ENCODE measurements at regions not wholly inside any gene's neighbourhood (a gene's known extent, or its start where the extent isn't known, plus 50 kb on each side); places are given as distances from the start of the nearest gene placed in this dataset.

GRCh38 chr5:126248611-126249010 is 174.6 kb upstream of the GRAMD2B start:
- 90% methylated on average over 1 of the region's 1 CpG for WGBS
- no peaks in the 10 kb centered on the region for H3K9me3 ChIP-seq
- DNase-seq (ENCODE audit: low spot score in 2 of 2) = no peak
- H3K4me3 ChIP-seq = no peak overlapping the region
- no peaks in the 10 kb centered on the region for H3K4me1 ChIP-seq
- H3K27me3 ChIP-seq = no peaks in the 10 kb centered on the region
- TF ChIP-seq, protein P1, sequence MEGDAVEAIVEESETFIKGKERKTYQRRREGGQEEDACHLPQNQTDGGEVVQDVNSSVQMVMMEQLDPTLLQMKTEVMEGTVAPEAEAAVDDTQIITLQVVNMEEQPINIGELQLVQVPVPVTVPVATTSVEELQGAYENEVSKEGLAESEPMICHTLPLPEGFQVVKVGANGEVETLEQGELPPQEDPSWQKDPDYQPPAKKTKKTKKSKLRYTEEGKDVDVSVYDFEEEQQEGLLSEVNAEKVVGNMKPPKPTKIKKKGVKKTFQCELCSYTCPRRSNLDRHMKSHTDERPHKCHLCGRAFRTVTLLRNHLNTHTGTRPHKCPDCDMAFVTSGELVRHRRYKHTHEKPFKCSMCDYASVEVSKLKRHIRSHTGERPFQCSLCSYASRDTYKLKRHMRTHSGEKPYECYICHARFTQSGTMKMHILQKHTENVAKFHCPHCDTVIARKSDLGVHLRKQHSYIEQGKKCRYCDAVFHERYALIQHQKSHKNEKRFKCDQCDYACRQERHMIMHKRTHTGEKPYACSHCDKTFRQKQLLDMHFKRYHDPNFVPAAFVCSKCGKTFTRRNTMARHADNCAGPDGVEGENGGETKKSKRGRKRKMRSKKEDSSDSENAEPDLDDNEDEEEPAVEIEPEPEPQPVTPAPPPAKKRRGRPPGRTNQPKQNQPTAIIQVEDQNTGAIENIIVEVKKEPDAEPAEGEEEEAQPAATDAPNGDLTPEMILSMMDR (IDR thresholded peaks at IDR 0.05) = no peak
- TF ChIP-seq EP300 (IDR thresholded peaks at IDR 0.05) (no peak), POLR2A (IDR thresholded peaks at IDR 0.05) (no peak), POLR2AphosphoS5 (IDR thresholded peaks at IDR 0.05) (no peak)
- H3K27ac ChIP-seq = no peak overlapping the region
- H3K36me3 ChIP-seq = no peaks in the 10 kb centered on the region

- no peak for TF ChIP-seq POLR2AphosphoS5 (IDR thresholded peaks at IDR 0.05)
- TF ChIP-seq, protein P1 (IDR thresholded peaks at IDR 0.05) = no peak
- TF ChIP-seq POLR2A (IDR thresholded peaks at IDR 0.05) = no peak
- TF ChIP-seq EP300 (IDR thresholded peaks at IDR 0.05) = no peak
- Histone ChIP-seq H3K4me3 (no peak overlapping the region), H3K27me3 (no peaks in the 10 kb centered on the region), H3K9me3 (no peaks in the 10 kb centered on the region), H3K27ac (no peak overlapping the region), H3K36me3 (no peaks in the 10 kb centered on the region), H3K4me1 (no peaks in the 10 kb centered on the region)
- 91% methylated on average over 3 of the region's 3 CpGs for WGBS
- no peak for DNase-seq (ENCODE audit: low spot score in 2 of 2)
These were observed 172.2 kb upstream of the GRAMD2B start for GRCh38 chr5:126251024-126251423.

- no peaks in the 10 kb centered on the region for H3K4me1 ChIP-seq
- H3K9me3 ChIP-seq = no peaks in the 10 kb centered on the region
- TF ChIP-seq EP300 (IDR thresholded peaks at IDR 0.05) = no peak
- no peak for TF ChIP-seq POLR2AphosphoS5 (IDR thresholded peaks at IDR 0.05)
- TF ChIP-seq, protein P1 (IDR thresholded peaks at IDR 0.05) = no peak
- TF ChIP-seq POLR2A (IDR thresholded peaks at IDR 0.05) = no peak
- H3K36me3 ChIP-seq = no peaks in the 10 kb centered on the region
- no peak overlapping the region for H3K27ac ChIP-seq
- H3K27me3 ChIP-seq = no peaks in the 10 kb centered on the region
- no peak for DNase-seq (ENCODE audit: low spot score in 2 of 2)
- no peak overlapping the region for H3K4me3 ChIP-seq
- 82% methylated on average over 1 of the region's 1 CpG for WGBS
These were observed 169.8 kb upstream of the GRAMD2B start for GRCh38 chr5:126253406-126253805.

DNA sequence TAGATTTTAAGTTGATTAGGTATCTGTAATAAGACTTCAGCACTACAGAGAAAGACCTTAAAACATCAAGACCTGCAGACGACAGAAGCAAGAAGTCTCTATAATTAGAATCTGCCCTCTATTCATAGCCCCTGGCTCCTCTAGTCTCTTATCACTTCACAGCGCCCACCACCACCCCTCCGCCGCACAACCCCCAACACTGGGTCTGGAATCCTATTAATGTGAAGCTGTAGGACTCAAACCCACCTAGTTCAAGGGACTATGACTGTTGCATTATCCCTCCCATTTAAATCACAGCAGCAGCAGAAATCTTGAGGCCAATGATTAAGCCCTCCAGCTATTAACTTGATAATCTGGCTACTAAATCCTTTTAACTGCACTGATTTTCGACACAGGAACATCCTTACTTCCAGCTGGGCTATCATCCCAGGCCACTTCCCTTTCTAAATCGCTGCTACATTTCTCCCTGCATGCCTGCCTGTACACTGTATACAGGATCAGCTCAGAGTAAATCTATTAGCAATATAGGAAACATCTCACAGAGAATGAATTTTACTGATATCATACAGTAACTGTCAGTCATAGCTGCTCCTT is 159.5 kb upstream of the GRAMD2B start:
- 79% methylated on average over 6 of the region's 6 CpGs for WGBS

GRCh38 chr5:126265917-126266316 is 157.3 kb upstream of the GRAMD2B start:
- Histone ChIP-seq H3K4me1 (no peaks in the 10 kb centered on the region), H3K27me3 (no peaks in the 10 kb centered on the region), H3K36me3 (no peaks in the 10 kb centered on the region), H3K4me3 (no peak overlapping the region), H3K27ac (no peak overlapping the region), H3K9me3 (no peaks in the 10 kb centered on the region)
- no CpG with 5 or more reads among the region's 4 CpGs for WGBS
- TF ChIP-seq POLR2AphosphoS5 (IDR thresholded peaks at IDR 0.05) (no peak), POLR2A (IDR thresholded peaks at IDR 0.05) (no peak), EP300 (IDR thresholded peaks at IDR 0.05) (no peak)
- TF ChIP-seq, protein P1 (IDR thresholded peaks at IDR 0.05) = no peak
- DNase-seq (ENCODE audit: low spot score in 2 of 2) = no peak

More for the DNA sequence above, 159.5 kb upstream of the GRAMD2B start:
- no peaks in the 10 kb centered on the region for H3K9me3 ChIP-seq
- TF ChIP-seq, protein P1 (IDR thresholded peaks at IDR 0.05) = no peak
- no peak for TF ChIP-seq POLR2AphosphoS5 (IDR thresholded peaks at IDR 0.05)
- TF ChIP-seq EP300 (IDR thresholded peaks at IDR 0.05) = no peak
- TF ChIP-seq POLR2A (IDR thresholded peaks at IDR 0.05) = no peak
- no peak for DNase-seq (ENCODE audit: low spot score in 2 of 2)
- H3K27ac ChIP-seq = no peak overlapping the region
- H3K4me1 ChIP-seq = no peaks in the 10 kb centered on the region
- H3K4me3 ChIP-seq = no peak overlapping the region
- H3K27me3 ChIP-seq = no peaks in the 10 kb centered on the region
- H3K36me3 ChIP-seq = no peaks in the 10 kb centered on the region

Measured in suprapubic skin (tissue), 4 donors.